Spleen (tissue), 7 donors: ENCODE measurements at regions not wholly inside any gene's neighbourhood (a gene's known extent, or its start where the extent isn't known, plus 50 kb on each side); places are given as distances from the start of the nearest gene placed in this dataset.

Experiments used
- CTCF ChIP-seq, 11 experiments: fragments of 200-600 bp in 7 of 11; fragments of 450-650 bp in 4 of 11; sonication (generic) in 4 of 11; IDR thresholded peaks in 8 of 11; conservative IDR thresholded peaks in 3 of 11; 1 replicate in 7 of 11; 2 replicates in 4 of 11; pipeline versions ENCODE4 v1.4.0 to v1.8.0; 2016 to 2021; ENCODE audit warnings: antibody characterized with exemption in 11 of 11, inconsistent platforms in 4 of 11, mild to moderate bottlenecking in 1 of 11
- POLR2A ChIP-seq, 3 donors: fragments of 450-650 bp; IDR thresholded peaks; one replicate each; pipeline ENCODE4 v1.5.1; 2017; ENCODE audit warnings: antibody characterized with exemption in 3 of 3, mild to moderate bottlenecking in 1 of 3
- POLR2AphosphoS5 ChIP-seq, 3 donors: sonication (generic); formaldehyde crosslinking; IDR thresholded peaks; one replicate each; pipeline ENCODE4 v1.5.1; 2017; ENCODE audit warnings: antibody characterized with exemption in 3 of 3
- donor health status: DM: no; HTN: no; CAD: no; lungs with moderate emphysema.
- donor health status: DM: no; HTN: no; CAD: no.
- donor health status: DM: no; HTN: no; CAD: no.

- TF ChIP-seq POLR2AphosphoS5 (IDR thresholded peaks at IDR 0.05), result no peak
- no peak for TF ChIP-seq CTCF (IDR thresholded peaks at IDR 0.05 in 8 of 11, conservative IDR thresholded peaks at IDR 0.05 in 3 of 11)
- no peak for TF ChIP-seq POLR2A (IDR thresholded peaks at IDR 0.05)
Measured at GRCh38 chr3:146664403-146664802, 59.3 kb upstream of the PLSCR5 start.
